PC-9 (cell line): ENCODE measurements at regions not wholly inside any gene's neighbourhood (a gene's known extent, or its start where the extent isn't known, plus 50 kb on each side); places are given as distances from the start of the nearest gene placed in this dataset.

ENCODE experiments used
- CTCF ChIP-seq: fragments of 200-600 bp; sonication (generic); conservative IDR thresholded peaks from 2 replicates; pipeline ENCODE4 v1.6.1; 2017; ENCODE audit warnings: mixed run types, antibody characterized with exemption, mild to moderate bottlenecking, moderate library complexity
- EZH2 ChIP-seq: fragments of 200-600 bp; sonication (generic); IDR thresholded peaks from 2 replicates; pipeline ENCODE4 v1.8.0; 2017; ENCODE audit warnings: antibody characterized with exemption, low read depth

- TF ChIP-seq CTCF (no peak), EZH2 (no peak)
Observed at GRCh38 chr4:158371158-158371557, 150.5 kb upstream of the RXFP1 start.
